ENCODE measurements at regions not wholly inside any gene's neighbourhood (a gene's known extent, or its start where the extent isn't known, plus 50 kb on each side); places are given as distances from the start of the nearest gene placed in this dataset.

DNA sequence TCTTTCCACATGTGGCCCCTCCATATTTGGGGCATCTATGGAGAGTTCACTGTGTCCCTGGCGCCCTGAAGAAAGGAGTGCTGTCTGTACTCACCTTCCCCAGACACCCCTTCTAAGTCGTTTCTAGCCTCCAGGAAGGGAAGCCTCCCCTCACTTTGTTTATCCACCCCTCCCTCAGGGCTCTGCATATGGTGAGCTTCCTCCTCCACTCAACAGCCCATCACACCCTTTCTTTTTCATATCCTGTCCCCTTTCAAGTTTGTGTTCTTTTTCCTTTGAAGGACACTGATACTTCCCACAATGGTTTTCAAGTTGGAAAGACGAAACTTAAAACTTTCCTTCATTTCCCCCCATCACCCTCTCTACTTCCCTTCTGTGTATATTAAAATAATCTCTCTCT, 291.4 kb upstream of the POU3F3 start:
- H3K27ac ChIP-seq: no peak overlapping the region
- WGBS, 4 donors: 44 to 50% (median 47%) methylated on average over 3 of the region's 3 CpGs
- intact Hi-C loops (cut with DNase I): no loop called here

GRCh38 chr2:104563398-104563996, 290.4 kb upstream of the POU3F3 start:
- Histone ChIP-seq H3K4me3 (no peak overlapping the region), H3K27me3 (no peaks in the 10 kb centered on the region), H3K9me3 (replicated peaks in 1 of 3) (no peaks in the 10 kb centered on the region), H3K27ac (no peak overlapping the region), H3K36me3 (replicated peaks in 1 of 2) (no peaks in the 10 kb centered on the region), H3K4me1 (replicated peaks in 1 of 2) (no peaks in the 10 kb centered on the region)
- WGBS, 4 donors: 28 to 46% (median 41%) methylated on average over 8 of the region's 8 CpGs
- intact Hi-C loops (cut with DNase I): no loop called here
- TF ChIP-seq CTCF (IDR thresholded peaks at IDR 0.05): no peak
- TF ChIP-seq POLR2A (IDR thresholded peaks at IDR 0.05): no peak
- no peak for DNase-seq

More for the DNA sequence above, 291.4 kb upstream of the POU3F3 start:
- H3K9me3 ChIP-seq (replicated peaks in 1 of 3): no peaks in the 10 kb centered on the region
- TF ChIP-seq POLR2A (IDR thresholded peaks at IDR 0.05) (no peak), CTCF (IDR thresholded peaks at IDR 0.05) (no peak)
- H3K4me1 ChIP-seq (replicated peaks in 1 of 2): no peaks in the 10 kb centered on the region
- DNase-seq: no peak
- H3K36me3 ChIP-seq (replicated peaks in 1 of 2): no peaks in the 10 kb centered on the region
- H3K27me3 ChIP-seq: no peaks in the 10 kb centered on the region
- H3K4me3 ChIP-seq: no peak overlapping the region

GRCh38 chr2:104568247-104568646, 285.7 kb upstream of the POU3F3 start:
- Histone ChIP-seq H3K9me3 (replicated peaks in 1 of 3) (no peaks in the 10 kb centered on the region), H3K27ac (no peak overlapping the region), H3K4me3 (no peak overlapping the region), H3K36me3 (replicated peaks in 1 of 2) (no peaks in the 10 kb centered on the region), H3K27me3 (no peaks in the 10 kb centered on the region), H3K4me1 (replicated peaks in 1 of 2) (no peaks in the 10 kb centered on the region)
- DNase-seq: no peak
- TF ChIP-seq POLR2A (IDR thresholded peaks at IDR 0.05): no peak
- 82 to 89% (median 87%) methylated on average over 2 to 4 of the region's 4 CpGs for WGBS, 4 donors
- intact Hi-C loops (cut with DNase I): no loop called here

GRCh38 chr2:104570259-104570658, 283.7 kb upstream of the POU3F3 start:
- Histone ChIP-seq H3K27me3 (no peaks in the 10 kb centered on the region), H3K27ac (no peak overlapping the region), H3K36me3 (replicated peaks in 1 of 2) (no peaks in the 10 kb centered on the region), H3K9me3 (replicated peaks in 1 of 3) (no peaks in the 10 kb centered on the region), H3K4me3 (no peak overlapping the region), H3K4me1 (replicated peaks in 1 of 2) (no peaks in the 10 kb centered on the region)
- 68 to 87% (median 77%) methylated on average over 2 of the region's 2 CpGs for WGBS, 4 donors
- intact Hi-C loops (cut with DNase I): no loop called here
- DNase-seq: no peak
- TF ChIP-seq CTCF (IDR thresholded peaks at IDR 0.05): no peak

DNA sequence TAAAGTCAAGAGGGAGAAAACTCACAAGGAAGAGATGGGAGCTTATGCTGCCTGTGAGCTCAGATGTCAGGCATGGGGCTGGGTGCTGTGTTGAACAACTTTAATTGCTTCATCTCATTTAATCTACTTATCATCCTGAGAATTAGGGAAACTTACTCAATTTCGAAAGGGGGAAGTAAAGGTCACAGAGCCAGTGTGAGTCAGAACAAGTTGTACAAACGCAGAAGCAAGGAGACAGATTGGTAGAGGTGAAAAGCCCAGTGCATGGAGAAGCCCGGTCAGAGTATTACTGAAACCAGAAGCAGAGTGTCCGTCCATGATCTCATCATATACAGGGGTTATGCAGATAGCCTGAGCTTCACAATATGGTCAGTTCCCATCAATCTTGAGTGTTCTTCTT, 281.1 kb upstream of the POU3F3 start:
- WGBS, 4 donors: 30 to 39% (median 36%) methylated on average over 4 of the region's 4 CpGs

More for the DNA sequence above, 281.1 kb upstream of the POU3F3 start:
- Histone ChIP-seq H3K27me3 (no peaks in the 10 kb centered on the region), H3K4me3 (no peak overlapping the region), H3K27ac (no peak overlapping the region), H3K9me3 (replicated peaks in 1 of 3) (no peaks in the 10 kb centered on the region), H3K36me3 (replicated peaks in 1 of 2) (no peaks in the 10 kb centered on the region), H3K4me1 (replicated peaks in 1 of 2) (no peaks in the 10 kb centered on the region)
- TF ChIP-seq POLR2A (IDR thresholded peaks at IDR 0.05): no peak
- TF ChIP-seq CTCF (IDR thresholded peaks at IDR 0.05): no peak
- intact Hi-C loops (cut with DNase I): no loop called here
- DNase-seq: no peak
